GM12875 (cell line): ENCODE measurements at regions not wholly inside any gene's neighbourhood (a gene's known extent, or its start where the extent isn't known, plus 50 kb on each side); places are given as distances from the start of the nearest gene placed in this dataset.
"Not testable (repeated sequence)": the region's sequence is repeated elsewhere in the genome, so short reads cannot be mapped to it uniquely, and the experiment has no call there.

Experiments used
- H3K4me3 ChIP-seq: one replicate; pipeline ENCODE4 v1.5.1; 2011; ENCODE audit warnings: low read depth, low read length, control low read depth
- CTCF ChIP-seq: IDR thresholded peaks from 2 replicates; pipeline ENCODE4 v1.5.1; 2011; ENCODE audit warnings: low read depth, mild to moderate bottlenecking, control low read depth, inconsistent platforms, low read length, moderate library complexity, borderline replicate concordance; ENCODE audit not compliant: insufficient read depth

GRCh38 chrX:69431420-69431819 lies 72.7 kb upstream of the NALF2 start:
- TF ChIP-seq CTCF = no peak
- H3K4me3 ChIP-seq = no peak overlapping the region

- H3K4me3 ChIP-seq = no peak overlapping the region
- TF ChIP-seq CTCF = no peak
Measured at GRCh38 chrX:69430785-69431184, 73.3 kb upstream of the NALF2 start.

GRCh38 chrX:69429339-69430015 lies 74.6 kb upstream of the NALF2 start:
- TF ChIP-seq CTCF = no peak
- H3K4me3 ChIP-seq = no peak overlapping the region

- no peak for TF ChIP-seq CTCF
- no peak overlapping the region for H3K4me3 ChIP-seq
Measured at GRCh38 chrX:69428216-69428615, 75.9 kb upstream of the NALF2 start.

- H3K4me3 ChIP-seq = no peak overlapping the region
- no peak for TF ChIP-seq CTCF
Measured at GRCh38 chrX:69424910-69425309, 79.2 kb upstream of the NALF2 start.

GRCh38 chrX:69424161-69424560 lies 80.0 kb upstream of the NALF2 start:
- H3K4me3 ChIP-seq = no peak overlapping the region
- TF ChIP-seq CTCF = no peak

GRCh38 chrX:69422208-69422607 lies 81.9 kb upstream of the NALF2 start:
- H3K4me3 ChIP-seq = not testable (repeated sequence)

- no peak for TF ChIP-seq CTCF
- H3K4me3 ChIP-seq = no peak overlapping the region
Measured at GRCh38 chrX:69415698-69416097, 88.4 kb upstream of the NALF2 start.
